IMR-90 (cell line): ENCODE measurements at regions not wholly inside any gene's neighbourhood (a gene's known extent, or its start where the extent isn't known, plus 50 kb on each side); places are given as distances from the start of the nearest gene placed in this dataset.

Experiments
- ATAC-seq: fragments of 200-7000 bp; cut with Tn5 transposase; 2 replicates; pipeline ENCODE4 v1.9.1; 2020; ENCODE audit warnings: low read depth, mild to moderate bottlenecking, moderate library complexity
- BruUV-seq: library from RNA; stranded (reverse); fragments of 400-500 nt; replicated peaks from 2 replicates; lab custom pipeline; 2021; lab: Mats Ljungman, UMichigan
- CTCF ChIA-PET: fragments of 300-600 bp; formaldehyde crosslinking; extraction: SDS; loops from one replicate; lab custom pipeline; 2021; ENCODE audit warnings: antibody characterized with exemption; lab: Yijun Ruan, JAX
- POLR2A ChIA-PET: fragments of 300-600 bp; sonication (Branson Sonifier 250); formaldehyde crosslinking; loops from one replicate; lab custom pipeline; 2022; ENCODE audit warnings: antibody characterized with exemption; ENCODE audit not compliant: unreplicated experiment; lab: Charles Lee
- DNase-seq: peaks from one replicate; pipeline ENCODE4 v3.0.0; 2013
- H2AFZ ChIP-seq: replicated peaks from 2 replicates; pipeline ENCODE3; 2013; ENCODE audit warnings: low read length, mild to moderate bottlenecking; ENCODE audit not compliant: poor library complexity
- H2AK5ac ChIP-seq: 2 replicates; pipeline ENCODE4 v1.6.1; 2013; ENCODE audit warnings: low read depth, low read length, inconsistent platforms
- H2AK9ac ChIP-seq: replicated peaks from 2 replicates; pipeline ENCODE3; 2013; ENCODE audit warnings: mild to moderate bottlenecking, low read depth, low read length, moderate library complexity; ENCODE audit not compliant: poor library complexity
- H2BK120ac ChIP-seq: 2 replicates; pipeline ENCODE4 v1.6.1; 2013; ENCODE audit warnings: low read depth, low read length, inconsistent platforms
- H2BK15ac ChIP-seq: 3 replicates; pipeline ENCODE4 v1.6.1; 2013; ENCODE audit warnings: low read depth, low read length, inconsistent platforms
- H2BK20ac ChIP-seq: 2 replicates; pipeline ENCODE4 v1.6.1; 2013; ENCODE audit warnings: low read depth, mild to moderate bottlenecking, inconsistent platforms, low read length, moderate library complexity
- H2BK5ac ChIP-seq: 2 replicates; pipeline ENCODE4 v1.6.1; 2013; ENCODE audit warnings: mild to moderate bottlenecking, low read depth, low read length, inconsistent platforms; ENCODE audit not compliant: poor library complexity, severe bottlenecking
- H3K14ac ChIP-seq: replicated peaks from 2 replicates; pipeline ENCODE4 v1.6.1; 2013; ENCODE audit warnings: low read depth, low read length, inconsistent platforms
- H3K18ac ChIP-seq: 2 replicates; pipeline ENCODE4 v1.6.1; 2013; ENCODE audit warnings: low read depth, low read length, control low read depth
- H3K23ac ChIP-seq: 2 replicates; pipeline ENCODE4 v1.6.1; 2013; ENCODE audit warnings: low read depth, low read length, inconsistent platforms
- H3K27ac ChIP-seq: 2 replicates; pipeline ENCODE4 v1.5.1; 2013; ENCODE audit warnings: mild to moderate bottlenecking, control low read depth, low read length; ENCODE audit not compliant: insufficient read depth
- H3K27me3 ChIP-seq: 2 replicates; pipeline ENCODE4 v1.6.1; 2013; ENCODE audit warnings: low read length; ENCODE audit not compliant: control insufficient read depth, insufficient read depth
- H3K36me3 ChIP-seq: 2 replicates; pipeline ENCODE4 v1.6.1; 2013; ENCODE audit warnings: low read length, mixed read lengths; ENCODE audit not compliant: control insufficient read depth, insufficient read depth
- H3K4ac ChIP-seq: 2 replicates; pipeline ENCODE4 v1.6.1; 2013; ENCODE audit warnings: low read depth, low read length, inconsistent platforms
- H3K4me1 ChIP-seq: 2 replicates; pipeline ENCODE4 v1.6.1; 2013; ENCODE audit warnings: low read length, mixed read lengths; ENCODE audit not compliant: control insufficient read depth, insufficient read depth
- H3K4me2 ChIP-seq: 2 replicates; pipeline ENCODE4 v1.6.1; 2013; ENCODE audit warnings: low read depth, mild to moderate bottlenecking, control low read depth, low read length, moderate library complexity
- H3K4me3 ChIP-seq: 2 replicates; pipeline ENCODE4 v1.5.1; 2013; ENCODE audit warnings: low read depth, mild to moderate bottlenecking, control low read depth, low read length, moderate library complexity; ENCODE audit not compliant: insufficient read depth
- H3K56ac ChIP-seq: 2 replicates; pipeline ENCODE4 v1.6.1; 2013; ENCODE audit warnings: low read length, inconsistent platforms; ENCODE audit not compliant: insufficient read depth; ENCODE audit errors: extremely low read depth
- H3K79me1 ChIP-seq, 2 experiments: 2 replicates each; pipeline ENCODE4 v1.6.1; 2013; ENCODE audit warnings: low read length in 2 of 2, inconsistent platforms in 1 of 2, low read depth in 1 of 2
- H3K9ac ChIP-seq: 2 replicates; pipeline ENCODE4 v1.6.1; 2013; ENCODE audit warnings: low read depth, low read length, control low read depth
- H3K9me1 ChIP-seq: 2 replicates; pipeline ENCODE4 v1.6.1; 2013; ENCODE audit warnings: low read length, inconsistent platforms; ENCODE audit not compliant: insufficient read depth
- H3K9me3 ChIP-seq: 2 replicates; pipeline ENCODE4 v1.6.1; 2013; ENCODE audit warnings: low read length; ENCODE audit not compliant: control insufficient read depth, insufficient read depth
- H4K20me1 ChIP-seq: 2 replicates; pipeline ENCODE4 v1.6.1; 2013; ENCODE audit warnings: low read length, inconsistent platforms; ENCODE audit not compliant: insufficient read depth
- H4K5ac ChIP-seq: 2 replicates; pipeline ENCODE4 v1.6.1; 2013; ENCODE audit warnings: mild to moderate bottlenecking, low read depth, low read length, control low read depth
- H4K8ac ChIP-seq, 2 experiments: 2 replicates each; pipeline ENCODE4 v1.6.1; 2013; ENCODE audit warnings: low read depth in 2 of 2, low read length in 2 of 2, control low read depth in 1 of 2, inconsistent platforms in 1 of 2
- H4K91ac ChIP-seq: 2 replicates; pipeline ENCODE4 v1.6.1; 2013; ENCODE audit warnings: low read depth, low read length, inconsistent platforms; ENCODE audit not compliant: insufficient read depth
- FOS ChIP-seq: fragments of 150-350 bp; IDR thresholded peaks from 2 replicates; pipeline ENCODE4 v1.6.1; 2016; ENCODE audit warnings: low read depth, low read length
- dilution Hi-C: fragments of 300-500 bp; cut with HindIII; formaldehyde crosslinking; loops from one replicate; pipeline ENCODE4 v1.14.3; 2018; ENCODE audit warnings: low sequenced_read_pairs; ENCODE audit not compliant: unreplicated experiment
- in situ Hi-C: fragments of 300-500 bp; cut with MboI; formaldehyde crosslinking; loops from 3 replicates; pipeline ENCODE4 v1.14.3; 2019; ENCODE audit warnings: low sequenced_read_pairs, inconsistent platforms, mixed read lengths
- intact Hi-C: fragments of 100-400 bp; cut with micrococcal nuclease; formaldehyde crosslinking; loops from 2 replicates; pipeline ENCODE4 v1.10.0; 2022
- TF ChIP-seq, protein P1 (sequence below): fragments of 150-350 bp; IDR thresholded peaks from 2 replicates; pipeline ENCODE4 v1.6.1; 2017; ENCODE audit warnings: mild to moderate bottlenecking, antibody characterized with exemption, low read length, low read depth

DNA sequence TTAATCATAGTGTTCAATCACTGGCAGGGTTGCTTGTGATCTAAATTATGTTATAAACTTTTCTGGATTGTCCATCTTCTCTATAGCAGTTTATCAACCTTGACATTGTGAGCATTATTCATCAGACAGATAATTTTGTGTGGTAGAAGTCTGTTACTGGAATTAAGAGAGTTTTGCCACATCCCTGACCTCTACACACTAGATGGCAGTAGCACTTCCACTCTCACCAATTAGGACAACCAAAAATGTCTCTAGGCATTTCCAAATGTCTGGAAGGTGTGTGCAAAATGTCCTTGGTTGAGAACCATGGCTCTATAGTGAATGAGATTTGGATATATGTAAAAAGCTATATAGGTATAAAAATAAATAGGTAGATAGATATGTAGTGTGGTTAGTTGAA lies 324.1 kb upstream of the FAM47C start:
- no peaks in the 10 kb centered on the region for H3K4me1 ChIP-seq
- ATAC-seq (no peak), DNase-seq (no peak)
- no peaks in the 10 kb centered on the region for H3K9me1 ChIP-seq
- H2BK15ac ChIP-seq, result no peak overlapping the region
- no peak overlapping the region for H3K14ac ChIP-seq
- no peak overlapping the region for H4K91ac ChIP-seq
- H3K9ac ChIP-seq, result no peak overlapping the region
- H2AFZ ChIP-seq, result no peak overlapping the region
- no peaks in the 10 kb centered on the region for H3K27me3 ChIP-seq
- intact Hi-C loops, result no loop called here
- no peak overlapping the region for H3K56ac ChIP-seq
- no peak overlapping the region for H3K4me3 ChIP-seq
- no peak overlapping the region for H4K8ac ChIP-seq
- no peak overlapping the region for H3K4me2 ChIP-seq
- H2AK9ac ChIP-seq, result no peak overlapping the region
- H2BK5ac ChIP-seq, result no peak overlapping the region
- H4K20me1 ChIP-seq, result no peaks in the 10 kb centered on the region
- no peak overlapping the region for H2AK5ac ChIP-seq
- no peaks in the 10 kb centered on the region for H3K36me3 ChIP-seq
- H2BK120ac ChIP-seq, result no peak overlapping the region
- H3K23ac ChIP-seq, result no peak overlapping the region
- ChIA-PET POLR2A (no interaction called here), CTCF (no interaction called here)
- H3K18ac ChIP-seq, result no peak overlapping the region
- no peak overlapping the region for H3K4ac ChIP-seq
- H4K5ac ChIP-seq, result no peak overlapping the region
- no peak overlapping the region for H2BK20ac ChIP-seq
- in situ Hi-C loops, result no loop called here
- no peak overlapping the region for H3K27ac ChIP-seq
- dilution Hi-C loops, result no loop called here
- H3K79me1 ChIP-seq, result no peaks in the 10 kb centered on the region
- no peaks in the 10 kb centered on the region for H3K9me3 ChIP-seq
- TF ChIP-seq, protein P1, sequence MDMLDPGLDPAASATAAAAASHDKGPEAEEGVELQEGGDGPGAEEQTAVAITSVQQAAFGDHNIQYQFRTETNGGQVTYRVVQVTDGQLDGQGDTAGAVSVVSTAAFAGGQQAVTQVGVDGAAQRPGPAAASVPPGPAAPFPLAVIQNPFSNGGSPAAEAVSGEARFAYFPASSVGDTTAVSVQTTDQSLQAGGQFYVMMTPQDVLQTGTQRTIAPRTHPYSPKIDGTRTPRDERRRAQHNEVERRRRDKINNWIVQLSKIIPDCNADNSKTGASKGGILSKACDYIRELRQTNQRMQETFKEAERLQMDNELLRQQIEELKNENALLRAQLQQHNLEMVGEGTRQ, result no peak
- no peak for TF ChIP-seq FOS
- no TSS peak for BruUV-seq
